Islet of Langerhans (tissue), 1 donor: ENCODE measurements at regions not wholly inside any gene's neighbourhood (a gene's known extent, or its start where the extent isn't known, plus 50 kb on each side); places are given as distances from the start of the nearest gene placed in this dataset.
A peak's percentile ranks its signal among the peaks of the same experiment; 100 is the strongest.

ENCODE experiments used
- FAIRE-seq: peaks from one replicate; lab custom pipeline; 2011; peaks lifted over from hg19 to GRCh38; lab: Jason Lieb, UNC

GRCh38 chr6:9610620-9611415, 804.1 kb downstream of the TFAP2A start:
- FAIRE-seq = no peak

DNA sequence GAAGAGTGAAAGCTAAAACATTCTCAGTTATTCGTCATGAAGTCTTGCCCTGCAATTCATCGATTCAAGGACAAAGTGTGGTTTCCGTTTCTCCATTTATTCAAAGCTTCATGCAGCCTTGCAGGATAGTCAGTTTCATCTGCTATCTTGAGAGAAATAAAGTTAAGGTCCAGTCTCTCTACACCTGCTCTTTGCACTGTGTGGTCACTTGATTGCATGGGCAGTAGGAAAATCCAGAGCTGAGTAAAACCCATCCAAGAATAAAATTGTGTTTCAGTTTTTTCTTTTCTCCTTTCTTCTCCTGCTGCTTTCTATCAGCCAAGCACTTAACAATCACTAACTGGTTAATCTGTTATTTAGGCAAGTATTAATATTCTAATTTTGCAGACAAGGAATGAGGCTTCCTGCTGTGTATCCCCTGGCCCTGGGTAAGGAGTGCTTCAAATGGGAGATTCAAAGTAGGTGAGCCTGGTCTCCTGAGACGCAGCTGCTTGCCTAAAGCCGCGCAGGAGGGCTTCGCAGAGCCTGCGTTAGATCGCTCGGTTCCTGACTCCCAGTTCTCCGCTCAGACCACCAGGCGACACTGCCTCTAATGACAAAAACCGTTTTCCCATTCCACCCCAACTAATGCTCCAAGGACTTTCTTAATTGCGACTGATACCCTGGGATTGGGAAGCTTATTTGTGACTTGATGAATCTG, 808.3 kb downstream of the TFAP2A start:
- FAIRE-seq = no peak

DNA sequence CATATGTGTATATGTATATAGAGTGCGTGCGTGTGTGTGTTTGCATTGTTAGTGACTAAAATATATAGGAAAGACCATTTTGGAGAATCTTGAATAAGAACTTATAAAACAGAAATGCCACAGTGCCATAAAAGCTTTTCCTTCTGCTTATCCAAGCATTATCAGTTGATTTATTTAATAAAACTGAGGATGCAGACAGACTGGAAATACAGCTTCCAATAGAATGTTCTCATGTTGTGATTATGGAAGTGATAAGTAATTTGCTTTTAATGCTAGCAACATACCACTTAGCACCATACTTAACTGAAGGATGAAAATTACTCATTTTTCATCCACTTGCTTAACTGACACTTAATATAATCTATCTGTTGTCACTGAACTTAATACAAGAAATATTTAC, 820.1 kb downstream of the TFAP2A start:
- no peak for FAIRE-seq

DNA sequence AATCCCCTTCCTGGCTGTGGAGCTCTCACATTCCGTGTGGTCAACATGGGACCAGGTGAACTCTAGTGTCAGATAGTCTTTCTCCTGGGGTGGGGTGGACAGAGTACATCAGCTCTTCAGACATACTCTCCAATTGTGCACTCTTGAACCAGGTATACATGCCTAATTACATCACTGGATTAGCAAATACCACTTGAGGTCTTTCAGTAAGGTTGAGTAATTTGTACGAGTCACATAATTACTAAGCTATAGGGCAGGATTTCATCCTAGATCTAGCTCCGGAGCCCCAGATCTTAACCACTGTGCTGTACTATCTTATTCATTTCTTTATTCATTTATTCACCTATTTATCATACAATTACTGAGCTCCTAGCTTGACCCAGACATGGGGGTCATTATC, 821.3 kb downstream of the TFAP2A start:
- no peak for FAIRE-seq

- no peak for FAIRE-seq
Measured at GRCh38 chr6:9583753-9584352, 831.0 kb downstream of the TFAP2A start.

DNA sequence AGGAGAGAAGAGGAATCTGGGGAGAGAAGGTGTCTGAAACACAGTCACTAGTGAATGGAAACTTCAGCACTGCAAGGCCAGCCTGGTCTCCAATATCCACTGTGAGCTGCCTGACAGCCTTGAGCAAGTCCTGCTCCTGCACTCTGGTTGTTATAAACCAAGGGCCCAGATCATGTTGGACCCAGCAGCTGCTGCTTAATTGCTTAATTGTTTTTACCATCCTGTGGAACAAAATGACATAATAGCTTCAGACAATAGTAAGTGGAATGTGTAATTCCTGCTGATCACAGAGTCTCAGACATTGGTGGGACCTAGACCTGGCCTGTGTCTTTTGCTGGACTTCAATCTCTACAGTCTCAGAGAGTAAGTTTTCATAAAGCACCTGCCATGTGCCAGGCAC, 833.7 kb downstream of the TFAP2A start:
- FAIRE-seq = no peak

DNA sequence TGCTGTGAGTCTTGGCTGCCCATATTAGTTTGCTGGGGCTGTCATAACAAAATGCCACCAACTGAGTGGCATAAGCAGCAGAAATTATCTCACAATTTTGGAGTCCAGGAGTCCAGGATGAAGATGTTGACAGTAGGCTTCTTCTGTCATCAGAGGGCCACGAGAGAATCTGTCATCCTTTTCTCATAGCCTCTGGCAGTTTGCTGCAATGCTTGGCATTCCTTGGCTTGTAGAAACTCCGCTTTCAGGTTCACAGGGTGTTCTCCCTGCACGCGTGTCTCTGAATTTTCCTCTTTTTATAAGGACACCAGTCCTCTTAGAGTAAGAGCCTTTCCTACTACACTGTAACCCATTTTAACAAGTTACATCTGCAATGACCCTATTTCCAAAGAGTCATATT, 838.4 kb downstream of the TFAP2A start:
- FAIRE-seq = no peak

DNA sequence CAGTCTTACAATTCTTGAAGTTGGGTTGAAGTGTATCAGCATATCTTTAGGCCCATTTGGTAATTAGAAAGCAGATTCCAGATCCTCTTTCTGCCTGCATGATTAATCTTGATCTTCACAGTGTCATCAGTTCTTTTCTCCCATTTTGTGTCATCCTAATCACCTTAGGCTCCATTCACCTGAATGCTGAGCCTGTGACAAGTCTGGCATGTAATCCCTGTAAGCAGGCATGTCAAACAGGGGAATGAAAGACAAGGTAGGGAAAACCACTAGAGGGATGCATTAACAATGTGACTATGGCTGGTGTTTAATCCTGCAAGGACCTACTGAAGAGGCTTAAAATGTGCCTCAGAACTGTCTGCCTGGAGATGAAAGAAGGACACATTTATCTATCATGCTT, 848.8 kb downstream of the TFAP2A start:
- FAIRE-seq = no peak

- FAIRE-seq = no peak
Measured at GRCh38 chr6:9564021-9564420, 850.9 kb downstream of the TFAP2A start.

DNA sequence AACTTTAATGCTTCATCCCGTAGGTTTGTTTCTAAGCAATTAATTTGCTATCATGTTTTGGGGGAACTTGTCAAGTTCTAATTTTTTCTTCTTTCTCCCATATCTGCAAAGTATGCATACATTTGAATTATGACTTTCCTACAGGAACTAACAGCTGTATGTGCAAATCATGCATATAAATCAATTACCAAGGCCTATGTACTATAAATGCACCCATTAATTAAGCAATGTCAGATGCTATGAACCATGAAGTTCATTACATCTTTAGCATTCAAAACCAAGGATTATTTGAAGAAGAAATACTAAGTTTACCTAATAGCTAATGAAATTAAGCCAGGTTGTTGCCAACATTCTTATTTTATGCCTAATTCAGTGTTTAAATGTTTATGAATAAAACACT, 851.3 kb downstream of the TFAP2A start:
- FAIRE-seq = no peak

GRCh38 chr6:9554806-9555205, 860.1 kb downstream of the TFAP2A start:
- FAIRE-seq = no peak

DNA sequence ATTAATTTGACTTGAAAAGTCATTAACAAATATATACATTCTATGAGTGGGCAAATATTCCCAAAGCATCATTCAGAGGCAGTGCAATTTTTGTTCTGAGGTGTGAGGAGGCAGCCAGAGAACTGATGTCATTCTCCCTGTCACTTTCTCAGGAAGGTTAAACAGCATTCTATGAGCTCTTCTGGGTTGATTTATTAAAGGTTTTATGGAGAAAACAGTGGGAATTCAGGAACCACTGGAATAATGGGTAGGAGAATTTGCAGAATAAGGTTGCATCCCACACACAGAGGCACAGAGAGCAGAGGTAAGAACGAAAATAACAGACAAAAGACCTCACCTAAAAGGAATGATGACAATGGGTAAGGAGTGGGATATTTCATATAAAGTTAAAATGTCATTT, 860.6 kb downstream of the TFAP2A start:
- no peak for FAIRE-seq

DNA sequence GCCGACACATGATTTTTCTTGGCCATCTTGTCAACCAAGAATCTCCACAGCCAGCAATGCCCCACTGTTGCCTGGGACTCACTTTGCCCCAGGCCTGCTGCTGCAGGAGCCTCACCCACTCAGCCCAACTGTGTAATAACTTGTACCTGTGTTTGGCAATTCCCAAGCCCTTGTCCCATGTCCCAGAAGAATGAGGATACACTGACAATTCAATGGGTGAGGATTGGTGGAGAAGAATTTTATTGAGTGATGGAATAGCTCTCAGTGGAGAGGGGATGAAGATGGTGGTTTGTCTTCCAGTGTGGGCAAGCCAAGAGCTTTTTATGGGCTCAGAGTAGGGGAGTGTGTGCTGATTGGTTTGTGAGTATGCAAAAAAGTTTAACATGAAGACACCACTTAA, 861.9 kb downstream of the TFAP2A start:
- FAIRE-seq = no peak

GRCh38 chr6:9543649-9544048, 871.2 kb downstream of the TFAP2A start:
- no peak for FAIRE-seq

DNA sequence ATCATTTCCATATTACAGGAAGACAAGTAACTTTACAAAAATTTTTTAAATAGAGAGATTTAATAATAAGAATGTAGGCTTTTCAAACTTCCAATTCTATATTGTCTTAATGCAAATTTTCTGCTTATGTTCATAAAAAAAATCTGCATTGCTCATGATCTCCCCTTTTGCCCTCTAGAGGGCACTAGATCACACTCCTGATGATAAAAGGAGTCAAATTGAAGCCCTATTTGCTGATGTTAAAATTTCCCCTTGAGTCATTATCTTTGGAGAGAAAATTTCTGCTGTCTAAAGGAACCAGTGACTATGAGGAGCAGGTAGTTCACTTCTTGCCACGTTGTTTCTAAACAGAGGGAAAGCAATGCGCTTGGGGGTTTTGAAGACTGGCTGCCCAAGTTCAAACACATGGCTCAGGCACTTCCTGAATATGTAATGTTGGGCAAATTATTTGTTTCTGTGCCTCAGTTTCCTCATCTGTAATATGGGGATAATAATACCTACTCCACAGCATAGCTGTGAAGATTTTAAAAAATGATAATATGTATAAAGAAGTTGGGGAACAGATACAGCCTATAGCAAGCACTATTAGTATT, 874.2 kb downstream of the TFAP2A start:
- FAIRE-seq = peak; percentile 60

DNA sequence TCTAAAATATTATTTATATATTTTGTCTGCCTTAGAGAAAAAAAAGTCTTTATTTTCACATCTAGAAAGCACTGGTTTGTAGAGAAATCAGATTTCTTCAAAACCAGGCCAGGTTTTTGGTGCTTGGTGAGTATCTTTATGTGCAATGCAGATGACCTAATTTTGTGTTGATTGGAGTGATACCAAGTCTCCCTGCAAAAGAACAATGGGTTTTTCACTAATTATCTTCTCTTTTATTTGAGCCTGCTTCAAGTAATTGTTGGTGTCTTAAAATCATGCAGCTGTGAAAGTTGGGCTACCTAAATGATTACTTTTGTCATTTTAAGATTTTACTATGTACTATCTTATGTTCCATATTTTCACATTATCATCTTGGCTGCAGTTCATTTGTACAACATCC, 874.7 kb downstream of the TFAP2A start:
- no peak for FAIRE-seq

DNA sequence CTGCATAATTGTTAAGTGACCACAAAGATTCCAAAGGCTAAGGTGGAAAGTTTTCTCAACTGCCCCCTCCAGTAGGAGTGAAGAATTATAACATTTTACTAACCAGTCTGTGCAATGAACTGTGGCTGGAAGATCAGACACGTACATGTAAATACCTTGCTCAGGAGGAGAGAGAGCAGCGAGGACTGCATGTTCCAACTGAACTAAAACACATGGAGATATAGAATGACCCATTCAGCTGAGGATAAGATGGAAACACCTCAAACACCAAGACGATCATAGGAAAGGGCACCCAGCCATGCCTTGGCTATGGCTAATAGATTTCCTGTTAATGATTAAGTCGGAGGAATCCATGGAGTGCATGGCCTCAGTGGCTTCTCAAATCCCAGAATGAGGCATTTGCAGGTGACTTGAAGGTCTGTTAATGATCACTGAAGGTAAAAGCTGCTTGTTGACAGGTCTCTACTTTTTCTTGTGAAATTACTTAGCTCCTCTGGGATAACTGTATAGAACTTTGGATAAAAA, 875.6 kb downstream of the TFAP2A start:
- FAIRE-seq = no peak

GRCh38 chr6:9537381-9537780, 877.5 kb downstream of the TFAP2A start:
- FAIRE-seq = no peak

DNA sequence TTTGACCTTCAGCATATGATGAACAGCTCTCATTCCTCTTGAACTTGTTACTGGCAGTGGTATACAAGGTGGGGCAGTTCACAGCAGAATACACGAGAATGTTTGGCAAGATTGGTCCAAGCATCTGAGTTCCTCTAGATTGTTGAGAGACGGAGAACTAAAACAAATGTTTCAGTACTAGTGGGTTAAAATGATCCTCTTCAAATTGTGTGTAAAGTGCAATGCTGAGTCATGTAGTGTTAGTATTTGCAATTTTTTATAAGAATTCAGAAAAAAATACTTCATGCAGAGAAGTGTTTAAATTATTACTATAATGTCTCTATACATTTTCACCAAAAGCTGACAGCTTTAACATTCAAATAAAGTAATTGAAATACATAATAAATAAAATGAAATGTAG, 879.8 kb downstream of the TFAP2A start:
- no peak for FAIRE-seq

DNA sequence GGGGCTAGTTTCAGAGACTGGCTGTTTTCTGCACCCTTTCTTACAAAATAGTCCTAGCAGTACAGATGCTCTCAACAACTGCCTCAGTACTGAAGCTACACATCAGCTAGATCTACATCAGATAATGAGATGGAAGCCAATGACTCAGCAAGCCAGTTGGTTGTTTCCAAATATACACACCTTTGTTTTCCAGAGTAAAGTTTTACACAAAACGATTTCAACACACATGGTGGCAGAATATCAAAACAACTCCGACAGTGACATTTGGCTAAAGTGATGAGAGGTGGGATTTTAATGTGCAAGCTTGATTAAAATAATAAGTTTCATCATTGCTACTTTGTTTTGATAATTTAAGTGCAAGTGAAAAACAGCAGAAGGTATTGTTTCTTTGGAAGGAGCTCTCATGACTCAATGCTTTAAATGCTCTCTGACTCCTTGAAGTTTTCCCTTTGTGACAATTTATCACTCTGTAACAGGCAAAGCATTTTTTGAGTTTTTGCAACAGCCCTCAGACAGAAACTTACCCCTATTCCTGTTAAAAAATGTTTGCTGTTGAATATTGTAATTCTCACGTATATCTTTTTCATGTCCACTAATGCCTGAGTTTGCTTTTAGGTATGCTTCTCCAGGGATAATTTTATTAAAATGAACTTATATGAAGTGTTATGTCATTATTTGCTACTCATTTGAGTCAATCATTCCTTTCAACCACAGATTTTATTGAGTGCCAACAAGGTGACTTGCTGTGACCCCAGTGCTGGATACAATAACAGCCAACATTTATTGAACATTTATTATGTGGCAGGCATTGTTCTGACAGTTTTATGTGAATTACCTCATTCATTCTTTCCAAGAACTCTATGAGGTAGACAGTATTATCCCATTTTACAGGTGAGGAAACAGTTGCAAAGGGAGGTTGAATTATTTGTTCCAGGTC, 882.0 kb downstream of the TFAP2A start:
- FAIRE-seq = no peak

GRCh38 chr6:9527679-9528286, 887.1 kb downstream of the TFAP2A start:
- FAIRE-seq = no peak
